Endothelial cell of umbilical vein (primary cell): ENCODE measurements at regions not wholly inside any gene's neighbourhood (a gene's known extent, or its start where the extent isn't known, plus 50 kb on each side); places are given as distances from the start of the nearest gene placed in this dataset.

Experiments
- EZH2 ChIP-seq: IDR thresholded peaks from 2 replicates; pipeline ENCODE4 v1.6.1; 2012; ENCODE audit warnings: borderline replicate concordance, low read depth, mild to moderate bottlenecking, moderate library complexity, low read length, inconsistent platforms; ENCODE audit not compliant: severe bottlenecking
- MYC ChIP-seq: IDR thresholded peaks from one replicate; pipeline ENCODE4 v1.6.1; 2011; ENCODE audit warnings: mild to moderate bottlenecking, low read depth, low read length
- POLR2A ChIP-seq: IDR thresholded peaks from 2 replicates; pipeline ENCODE4 v1.6.1; 2012; ENCODE audit warnings: low read depth, mild to moderate bottlenecking, control low read depth, low read length
- POLR2AphosphoS5 ChIP-seq: IDR thresholded peaks from 2 replicates; pipeline ENCODE4 v1.6.1; 2012; ENCODE audit warnings: low read depth, mild to moderate bottlenecking, control low read depth, low read length, moderate library complexity; ENCODE audit not compliant: insufficient read depth
- TF ChIP-seq, protein P1 (sequence below), 2 donors: IDR thresholded peaks; 1 replicate in 1 of 2; 2 replicates in 1 of 2; pipeline ENCODE4 v1.5.1; 2011; ENCODE audit warnings: low read length in 2 of 2, mild to moderate bottlenecking in 2 of 2, moderate library complexity in 2 of 2, control low read depth in 1 of 2, inconsistent platforms in 1 of 2, low read depth in 1 of 2; ENCODE audit not compliant: insufficient read depth in 1 of 2; ENCODE audit errors: extremely low read depth in 1 of 2
- TF ChIP-seq, protein P2 (sequence below): IDR thresholded peaks from 2 replicates; pipeline ENCODE4 v1.6.1; 2011; ENCODE audit not compliant: insufficient read depth, insufficient read length

DNA sequence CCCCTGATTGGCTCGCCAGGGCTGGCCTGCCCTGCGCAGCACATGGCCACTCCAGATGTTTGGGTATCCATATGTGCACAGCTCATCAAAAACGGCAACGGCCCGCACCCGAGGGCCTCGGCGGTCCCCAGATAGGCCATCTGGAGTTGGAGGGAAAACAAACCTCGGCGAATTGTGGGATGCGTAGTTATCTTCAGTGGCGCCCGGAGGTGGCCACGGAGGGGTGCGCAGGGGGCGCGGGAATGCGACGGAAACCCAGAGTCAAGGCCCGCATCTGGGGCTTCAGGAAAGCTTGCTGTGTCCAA, 156.5 kb downstream of the TLE3 start:
- TF ChIP-seq, protein P1, sequence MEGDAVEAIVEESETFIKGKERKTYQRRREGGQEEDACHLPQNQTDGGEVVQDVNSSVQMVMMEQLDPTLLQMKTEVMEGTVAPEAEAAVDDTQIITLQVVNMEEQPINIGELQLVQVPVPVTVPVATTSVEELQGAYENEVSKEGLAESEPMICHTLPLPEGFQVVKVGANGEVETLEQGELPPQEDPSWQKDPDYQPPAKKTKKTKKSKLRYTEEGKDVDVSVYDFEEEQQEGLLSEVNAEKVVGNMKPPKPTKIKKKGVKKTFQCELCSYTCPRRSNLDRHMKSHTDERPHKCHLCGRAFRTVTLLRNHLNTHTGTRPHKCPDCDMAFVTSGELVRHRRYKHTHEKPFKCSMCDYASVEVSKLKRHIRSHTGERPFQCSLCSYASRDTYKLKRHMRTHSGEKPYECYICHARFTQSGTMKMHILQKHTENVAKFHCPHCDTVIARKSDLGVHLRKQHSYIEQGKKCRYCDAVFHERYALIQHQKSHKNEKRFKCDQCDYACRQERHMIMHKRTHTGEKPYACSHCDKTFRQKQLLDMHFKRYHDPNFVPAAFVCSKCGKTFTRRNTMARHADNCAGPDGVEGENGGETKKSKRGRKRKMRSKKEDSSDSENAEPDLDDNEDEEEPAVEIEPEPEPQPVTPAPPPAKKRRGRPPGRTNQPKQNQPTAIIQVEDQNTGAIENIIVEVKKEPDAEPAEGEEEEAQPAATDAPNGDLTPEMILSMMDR (IDR thresholded peaks at IDR 0.05; ENCODE audit: extremely low read depth in 1 of 2, insufficient read depth in 1 of 2, low read depth in 1 of 2, low read length in 2 of 2) = no peak
- TF ChIP-seq EZH2 = no peak
- no peak for TF ChIP-seq POLR2A
- no peak for TF ChIP-seq POLR2AphosphoS5
- TF ChIP-seq MYC = no peak
- TF ChIP-seq, protein P2, sequence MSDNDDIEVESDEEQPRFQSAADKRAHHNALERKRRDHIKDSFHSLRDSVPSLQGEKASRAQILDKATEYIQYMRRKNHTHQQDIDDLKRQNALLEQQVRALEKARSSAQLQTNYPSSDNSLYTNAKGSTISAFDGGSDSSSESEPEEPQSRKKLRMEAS = no peak
